ENCODE measurements at regions not wholly inside any gene's neighbourhood (a gene's known extent, or its start where the extent isn't known, plus 50 kb on each side); places are given as distances from the start of the nearest gene placed in this dataset.

- no peak for DNase-seq
Observed at GRCh38 chr15:47496343-47497185, 220.7 kb upstream of the SEMA6D start.

- no peak for DNase-seq
Observed at GRCh38 chr15:47500842-47501241, 216.5 kb upstream of the SEMA6D start.

- DNase-seq, result no peak
Observed at GRCh38 chr15:47502041-47502440, 215.3 kb upstream of the SEMA6D start.

- no peak for DNase-seq
Observed at GRCh38 chr15:47503876-47504275, 213.4 kb upstream of the SEMA6D start.

GRCh38 chr15:47504624-47505256 is 212.6 kb upstream of the SEMA6D start:
- DNase-seq, result no peak

- no peak for DNase-seq
Observed at GRCh38 chr15:47505712-47506328, 211.5 kb upstream of the SEMA6D start.

GRCh38 chr15:47506329-47507100 is 210.8 kb upstream of the SEMA6D start:
- no peak for DNase-seq

- DNase-seq, result no peak
Observed at GRCh38 chr15:47507221-47507985, 209.9 kb upstream of the SEMA6D start.

GRCh38 chr15:47511261-47511660 is 206.0 kb upstream of the SEMA6D start:
- no peak for DNase-seq

GRCh38 chr15:47513471-47513870 is 203.8 kb upstream of the SEMA6D start:
- DNase-seq, result no peak

GRCh38 chr15:47514200-47514652 is 203.1 kb upstream of the SEMA6D start:
- DNase-seq, result no peak

GRCh38 chr15:47516558-47516957 is 200.7 kb upstream of the SEMA6D start:
- DNase-seq, result no peak

GRCh38 chr15:47516972-47517371 is 200.3 kb upstream of the SEMA6D start:
- no peak for DNase-seq

GRCh38 chr15:47517737-47518136 is 199.6 kb upstream of the SEMA6D start:
- no peak for DNase-seq

GRCh38 chr15:47523681-47524475 is 193.4 kb upstream of the SEMA6D start:
- no peak for DNase-seq

GRCh38 chr15:47529241-47529640 is 188.1 kb upstream of the SEMA6D start:
- DNase-seq, result no peak

- DNase-seq, result no peak
Observed at GRCh38 chr15:47534673-47535072, 182.6 kb upstream of the SEMA6D start.

- no peak for DNase-seq
Observed at GRCh38 chr15:47541562-47541961, 175.7 kb upstream of the SEMA6D start.

- DNase-seq, result no peak
Observed at GRCh38 chr15:47542312-47542989, 174.9 kb upstream of the SEMA6D start.

- DNase-seq, result no peak
Observed at GRCh38 chr15:47548231-47548630, 169.1 kb upstream of the SEMA6D start.

- DNase-seq, result no peak
Observed at GRCh38 chr15:47548986-47549385, 168.3 kb upstream of the SEMA6D start.
